Neutrophil (primary cell): ENCODE measurements at regions not wholly inside any gene's neighbourhood (a gene's known extent, or its start where the extent isn't known, plus 50 kb on each side); places are given as distances from the start of the nearest gene placed in this dataset.

Experiments used
- H3K27ac ChIP-seq: fragments of 200-600 bp; sonication (generic); 2 replicates; pipeline ENCODE4 v1.5.1; 2016; ENCODE audit warnings: mild to moderate bottlenecking, moderate library complexity
- H3K27me3 ChIP-seq: fragments of 200-600 bp; sonication (generic); 2 replicates; pipeline ENCODE4 v1.6.0; 2016; ENCODE audit warnings: mild to moderate bottlenecking
- H3K36me3 ChIP-seq: fragments of 200-600 bp; sonication (generic); 2 replicates; pipeline ENCODE4 v1.5.1; 2017
- H3K4me1 ChIP-seq, 2 experiments: fragments of 200-600 bp in 1 of 2; sonication (generic) in 1 of 2; 1 replicate in 1 of 2; 2 replicates in 1 of 2; pipeline versions ENCODE4 v1.5.1 to v1.6.1; 2013 to 2016; ENCODE audit warnings: low read depth in 1 of 2, low read length in 1 of 2, mild to moderate bottlenecking in 1 of 2, moderate library complexity in 1 of 2; ENCODE audit not compliant: control insufficient read depth in 1 of 2, insufficient read depth in 1 of 2
- H3K4me3 ChIP-seq, 2 experiments: fragments of 200-600 bp in 1 of 2; sonication (generic) in 1 of 2; 1 replicate in 1 of 2; 2 replicates in 1 of 2; pipeline ENCODE4 v1.5.1; 2013 to 2016; ENCODE audit warnings: low read depth in 1 of 2, low read length in 1 of 2, mild to moderate bottlenecking in 1 of 2, moderate library complexity in 1 of 2
- H3K9me3 ChIP-seq: fragments of 200-600 bp; sonication (generic); 2 replicates; pipeline ENCODE4 v1.5.1; 2016
- CTCF ChIP-seq: fragments of 200-600 bp; sonication (generic); IDR thresholded peaks from 2 replicates; pipeline ENCODE4 v1.5.1; 2016; ENCODE audit warnings: antibody characterized with exemption

- no peaks in the 10 kb centered on the region for H3K27me3 ChIP-seq
- H3K27ac ChIP-seq: no peak overlapping the region
- no peak overlapping the region for H3K4me3 ChIP-seq
- H3K36me3 ChIP-seq: no peaks in the 10 kb centered on the region
- H3K4me1 ChIP-seq: no peaks in the 10 kb centered on the region
- no peak for TF ChIP-seq CTCF
- no peaks in the 10 kb centered on the region for H3K9me3 ChIP-seq
Observed at GRCh38 chr2:189369566-189369965, 71.7 kb upstream of the WDR75 start.

GRCh38 chr2:189370719-189371118 lies 70.6 kb upstream of the WDR75 start:
- Histone ChIP-seq H3K27ac (no peak overlapping the region), H3K4me1 (no peaks in the 10 kb centered on the region), H3K4me3 (no peak overlapping the region), H3K9me3 (no peaks in the 10 kb centered on the region), H3K36me3 (no peaks in the 10 kb centered on the region), H3K27me3 (no peaks in the 10 kb centered on the region)
- no peak for TF ChIP-seq CTCF

GRCh38 chr2:189372688-189373257 lies 68.5 kb upstream of the WDR75 start:
- no peak overlapping the region for H3K27ac ChIP-seq
- no peak for TF ChIP-seq CTCF
- H3K4me3 ChIP-seq: no peak overlapping the region
- H3K36me3 ChIP-seq: no peaks in the 10 kb centered on the region
- no peaks in the 10 kb centered on the region for H3K27me3 ChIP-seq
- H3K9me3 ChIP-seq: no peaks in the 10 kb centered on the region
- H3K4me1 ChIP-seq: no peaks in the 10 kb centered on the region

- H3K9me3 ChIP-seq: no peaks in the 10 kb centered on the region
- H3K4me1 ChIP-seq: no peaks in the 10 kb centered on the region
- H3K4me3 ChIP-seq: no peak overlapping the region
- no peaks in the 10 kb centered on the region for H3K36me3 ChIP-seq
- no peak for TF ChIP-seq CTCF
- H3K27ac ChIP-seq: no peak overlapping the region
- no peaks in the 10 kb centered on the region for H3K27me3 ChIP-seq
Observed at GRCh38 chr2:189374481-189374880, 66.8 kb upstream of the WDR75 start.

- no peak overlapping the region for H3K4me3 ChIP-seq
- no peak for TF ChIP-seq CTCF
- no peaks in the 10 kb centered on the region for H3K27me3 ChIP-seq
- H3K36me3 ChIP-seq: no peaks in the 10 kb centered on the region
- no peaks in the 10 kb centered on the region for H3K4me1 ChIP-seq
- no peaks in the 10 kb centered on the region for H3K9me3 ChIP-seq
- no peak overlapping the region for H3K27ac ChIP-seq
Observed at GRCh38 chr2:189375842-189376241, 65.4 kb upstream of the WDR75 start.

GRCh38 chr2:189379287-189379630 lies 62.0 kb upstream of the WDR75 start:
- Histone ChIP-seq H3K9me3 (no peaks in the 10 kb centered on the region), H3K27ac (no peak overlapping the region), H3K4me3 (no peak overlapping the region), H3K4me1 (peaks cover under 1 to 7% of the 10 kb centered on the region in 2 experiments), H3K36me3 (no peaks in the 10 kb centered on the region), H3K27me3 (no peaks in the 10 kb centered on the region)
- no peak for TF ChIP-seq CTCF
